ENCODE measurements at regions not wholly inside any gene's neighbourhood (a gene's known extent, or its start where the extent isn't known, plus 50 kb on each side); places are given as distances from the start of the nearest gene placed in this dataset.

DNA sequence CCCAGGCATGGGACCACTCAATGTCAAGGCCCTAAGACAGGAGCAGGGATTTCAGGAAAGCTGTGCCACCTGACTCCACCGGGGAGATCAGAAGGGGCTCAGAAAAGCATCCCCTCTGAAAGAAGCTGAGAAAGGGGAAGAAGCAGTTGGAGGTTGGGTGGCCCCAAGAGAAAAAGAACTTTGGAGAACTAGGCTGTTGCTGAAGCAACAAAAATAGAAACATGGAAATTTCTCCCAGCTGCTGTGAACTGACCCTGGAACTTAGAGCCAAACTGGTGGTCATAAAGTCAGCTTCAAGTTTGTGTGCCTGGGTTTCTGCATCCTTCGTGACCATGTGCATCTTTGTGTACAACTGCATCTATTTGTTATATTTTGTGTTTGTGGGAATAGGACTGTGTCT is 534.5 kb downstream of the MAFB start:
- WGBS, 5 donors = 58 to 95% (median 86%) methylated on average over 2 of the region's 2 CpGs
- peak in 1 of 2 donors; percentile 11 for DNase-seq
- Histone ChIP-seq H3K9me3 (no peaks in the 10 kb centered on the region), H3K4me1 (no peaks in the 10 kb centered on the region), H3K27me3 (no peaks in the 10 kb centered on the region), H3K4me3 (no peak overlapping the region), H3K36me3 (no peaks in the 10 kb centered on the region), H3K27ac (no peak overlapping the region)
- TF ChIP-seq POLR2A (IDR thresholded peaks at IDR 0.05) = no peak
- TF ChIP-seq POLR2AphosphoS5 (IDR thresholded peaks at IDR 0.05) = no peak
- TF ChIP-seq, protein P1, sequence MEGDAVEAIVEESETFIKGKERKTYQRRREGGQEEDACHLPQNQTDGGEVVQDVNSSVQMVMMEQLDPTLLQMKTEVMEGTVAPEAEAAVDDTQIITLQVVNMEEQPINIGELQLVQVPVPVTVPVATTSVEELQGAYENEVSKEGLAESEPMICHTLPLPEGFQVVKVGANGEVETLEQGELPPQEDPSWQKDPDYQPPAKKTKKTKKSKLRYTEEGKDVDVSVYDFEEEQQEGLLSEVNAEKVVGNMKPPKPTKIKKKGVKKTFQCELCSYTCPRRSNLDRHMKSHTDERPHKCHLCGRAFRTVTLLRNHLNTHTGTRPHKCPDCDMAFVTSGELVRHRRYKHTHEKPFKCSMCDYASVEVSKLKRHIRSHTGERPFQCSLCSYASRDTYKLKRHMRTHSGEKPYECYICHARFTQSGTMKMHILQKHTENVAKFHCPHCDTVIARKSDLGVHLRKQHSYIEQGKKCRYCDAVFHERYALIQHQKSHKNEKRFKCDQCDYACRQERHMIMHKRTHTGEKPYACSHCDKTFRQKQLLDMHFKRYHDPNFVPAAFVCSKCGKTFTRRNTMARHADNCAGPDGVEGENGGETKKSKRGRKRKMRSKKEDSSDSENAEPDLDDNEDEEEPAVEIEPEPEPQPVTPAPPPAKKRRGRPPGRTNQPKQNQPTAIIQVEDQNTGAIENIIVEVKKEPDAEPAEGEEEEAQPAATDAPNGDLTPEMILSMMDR (IDR thresholded peaks at IDR 0.05) = no peak
- TF ChIP-seq EP300 (IDR thresholded peaks at IDR 0.05) = no peak
- intact Hi-C loops (cut with DNase I; ENCODE audit: low total_unique reads) = no loop called here

DNA sequence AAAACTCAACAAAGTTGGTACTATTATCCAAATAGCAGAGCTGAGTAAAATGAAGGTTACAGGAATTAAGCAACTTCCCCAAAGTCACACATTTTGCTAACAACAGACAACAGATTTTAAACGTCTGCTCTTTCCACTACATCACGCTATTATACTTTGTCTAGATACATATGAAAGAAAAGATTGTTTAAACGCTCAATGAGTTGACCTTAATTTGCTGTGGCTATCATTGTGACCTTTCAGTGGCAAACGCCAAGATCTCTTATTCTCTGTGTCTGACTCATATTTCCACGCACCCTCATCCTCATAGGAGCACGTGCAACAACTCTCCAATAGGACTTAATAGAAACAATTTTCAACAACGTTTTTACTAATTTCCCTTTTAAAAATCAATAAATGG is 540.1 kb downstream of the MAFB start:
- intact Hi-C loops (cut with DNase I; ENCODE audit: low total_unique reads) = no loop called here
- no peaks in the 10 kb centered on the region for H3K36me3 ChIP-seq
- H3K9me3 ChIP-seq = no peaks in the 10 kb centered on the region
- H3K4me1 ChIP-seq = no peaks in the 10 kb centered on the region
- 57 to 69% (median 62%) methylated on average over 7 of the region's 7 CpGs for WGBS, 5 donors
- TF ChIP-seq EP300 (IDR thresholded peaks at IDR 0.05) = no peak
- TF ChIP-seq, protein P1 (IDR thresholded peaks at IDR 0.05) = no peak
- no peak overlapping the region for H3K4me3 ChIP-seq
- no peak overlapping the region for H3K27ac ChIP-seq
- DNase-seq = no peak
- peaks cover 0 to 6% (median 0%) of the 10 kb centered on the region in 3 donors for H3K27me3 ChIP-seq

DNA sequence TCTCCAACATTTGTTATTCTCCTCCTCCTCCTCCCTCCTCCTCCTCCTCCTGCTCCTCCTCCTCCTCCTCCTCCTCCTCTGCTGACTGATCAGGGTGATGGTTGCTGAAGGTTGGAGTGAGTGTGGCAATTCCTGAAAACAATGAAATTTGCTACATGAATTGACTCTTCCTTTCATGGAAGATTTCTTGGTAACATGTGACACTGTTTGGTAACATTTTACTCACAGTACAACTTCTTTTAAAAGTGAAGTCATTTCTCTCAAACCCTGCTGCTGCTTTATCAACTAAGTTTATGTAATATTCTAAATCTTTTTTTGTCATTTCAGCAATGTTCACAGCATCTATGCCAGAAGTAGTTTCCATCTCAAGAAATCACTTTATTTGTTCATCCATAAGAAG is 543.0 kb downstream of the MAFB start:
- Histone ChIP-seq H3K4me1 (no peaks in the 10 kb centered on the region), H3K27me3 (peaks cover 0 to 6% (median 0%) of the 10 kb centered on the region in 3 donors), H3K36me3 (no peaks in the 10 kb centered on the region), H3K9me3 (no peaks in the 10 kb centered on the region), H3K27ac (no peak overlapping the region), H3K4me3 (no peak overlapping the region)
- no peak for DNase-seq
- intact Hi-C loops (cut with DNase I; ENCODE audit: low total_unique reads) = no loop called here
- TF ChIP-seq EP300 (IDR thresholded peaks at IDR 0.05) = no peak
- TF ChIP-seq POLR2A (IDR thresholded peaks at IDR 0.05) = no peak
- TF ChIP-seq, protein P1 (IDR thresholded peaks at IDR 0.05) = no peak
- TF ChIP-seq POLR2AphosphoS5 (IDR thresholded peaks at IDR 0.05) = no peak

DNA sequence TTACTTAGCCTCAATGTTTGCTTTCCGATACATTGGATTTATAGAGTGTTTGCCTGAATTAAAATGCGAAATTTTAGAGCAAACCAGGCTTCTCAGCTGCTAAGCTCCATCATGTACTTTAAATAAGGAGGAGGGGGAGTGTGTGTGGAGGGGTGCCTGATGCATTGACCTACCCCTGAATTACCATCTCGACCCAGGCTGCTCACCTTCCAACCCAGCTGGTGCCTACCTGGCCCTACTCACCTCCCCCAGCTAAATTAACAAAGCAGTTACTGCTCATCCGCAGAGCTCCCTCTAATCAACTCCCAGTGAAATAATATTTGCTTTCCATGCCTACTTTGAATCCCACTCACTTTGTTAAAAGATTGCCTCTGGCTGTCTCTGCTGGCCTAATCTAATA is 544.5 kb downstream of the MAFB start:
- Histone ChIP-seq H3K36me3 (no peaks in the 10 kb centered on the region), H3K4me1 (no peaks in the 10 kb centered on the region), H3K4me3 (no peak overlapping the region), H3K27me3 (peaks cover 0 to 6% (median 0%) of the 10 kb centered on the region in 3 donors), H3K9me3 (no peaks in the 10 kb centered on the region), H3K27ac (no peak overlapping the region)
- TF ChIP-seq POLR2AphosphoS5 (IDR thresholded peaks at IDR 0.05) (no peak), POLR2A (IDR thresholded peaks at IDR 0.05) (no peak), EP300 (IDR thresholded peaks at IDR 0.05) (no peak)
- TF ChIP-seq, protein P1 (IDR thresholded peaks at IDR 0.05) = no peak
- DNase-seq = peak in 1 of 2 donors; percentile 46
- intact Hi-C loops (cut with DNase I; ENCODE audit: low total_unique reads) = no loop called here
- WGBS, 5 donors = 38 to 73% (median 69%) methylated on average over 4 of the region's 4 CpGs

All from stomach (tissue), 8 donors.